Esophagus mucosa (tissue), 1 donor: ENCODE measurements at regions not wholly inside any gene's neighbourhood (a gene's known extent, or its start where the extent isn't known, plus 50 kb on each side); places are given as distances from the start of the nearest gene placed in this dataset.

Experiments
- ATAC-seq: fragments of 200-7000 bp; cut with Tn5 transposase; one replicate; pipeline ENCODE4 v1.9.1; 2020
- donor health status: DM: yes; HTN: yes; CAD: no.

DNA sequence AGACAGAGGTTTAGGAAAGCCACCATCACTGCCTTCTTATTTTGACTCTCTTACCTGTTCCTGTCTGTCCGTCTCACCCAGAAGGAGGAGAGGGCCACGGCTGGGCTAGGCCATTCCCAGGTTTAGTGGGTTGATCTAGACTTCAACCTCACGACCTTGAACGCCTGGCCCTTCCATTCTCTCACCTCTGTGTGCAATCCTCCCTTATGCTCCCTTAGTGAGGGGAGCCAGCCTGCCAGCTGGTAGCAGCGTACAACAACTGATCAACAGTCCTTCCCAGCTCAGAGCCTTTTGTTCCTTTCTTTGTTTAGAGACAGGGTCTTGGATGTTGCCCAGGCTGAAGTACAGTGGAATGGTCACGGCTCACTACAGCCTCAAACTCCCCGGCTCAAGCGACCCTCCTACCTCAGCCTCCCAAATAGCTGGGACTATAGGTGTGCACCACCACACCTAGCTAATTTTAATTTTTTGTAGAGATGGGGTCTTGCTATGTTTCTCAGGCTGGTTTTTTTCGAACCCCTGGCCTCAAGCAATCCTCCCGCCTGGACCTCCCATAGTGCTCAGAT lies 123.9 kb downstream of the ZNF664 start:
- no peak for ATAC-seq

- ATAC-seq = no peak
These were observed 124.7 kb downstream of the ZNF664 start for GRCh38 chr12:124097701-124098100.

- no peak for ATAC-seq
These were observed 125.2 kb downstream of the ZNF664 start for GRCh38 chr12:124098101-124098757.

GRCh38 chr12:124098887-124099286 lies 125.9 kb downstream of the ZNF664 start:
- ATAC-seq = no peak

DNA sequence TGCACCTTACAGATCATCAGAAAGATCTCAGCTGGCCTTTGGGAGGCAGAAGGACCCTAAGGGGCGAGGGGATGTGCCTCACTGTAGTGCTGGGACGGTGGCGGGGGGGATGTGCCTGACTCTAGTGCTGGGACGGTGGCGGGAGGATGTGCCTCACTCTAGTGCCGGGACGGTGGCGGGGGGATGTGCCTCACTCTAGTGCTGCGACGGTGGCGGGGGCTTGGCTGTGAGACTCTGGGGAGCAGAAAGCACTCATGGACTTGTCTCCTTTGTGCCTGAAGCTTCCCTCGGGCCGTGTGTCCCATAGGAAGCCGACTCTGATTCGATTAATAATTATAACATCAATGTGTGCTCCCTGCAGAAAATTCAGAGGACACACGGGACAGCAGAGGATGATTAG lies 126.6 kb downstream of the ZNF664 start:
- ATAC-seq = no peak

DNA sequence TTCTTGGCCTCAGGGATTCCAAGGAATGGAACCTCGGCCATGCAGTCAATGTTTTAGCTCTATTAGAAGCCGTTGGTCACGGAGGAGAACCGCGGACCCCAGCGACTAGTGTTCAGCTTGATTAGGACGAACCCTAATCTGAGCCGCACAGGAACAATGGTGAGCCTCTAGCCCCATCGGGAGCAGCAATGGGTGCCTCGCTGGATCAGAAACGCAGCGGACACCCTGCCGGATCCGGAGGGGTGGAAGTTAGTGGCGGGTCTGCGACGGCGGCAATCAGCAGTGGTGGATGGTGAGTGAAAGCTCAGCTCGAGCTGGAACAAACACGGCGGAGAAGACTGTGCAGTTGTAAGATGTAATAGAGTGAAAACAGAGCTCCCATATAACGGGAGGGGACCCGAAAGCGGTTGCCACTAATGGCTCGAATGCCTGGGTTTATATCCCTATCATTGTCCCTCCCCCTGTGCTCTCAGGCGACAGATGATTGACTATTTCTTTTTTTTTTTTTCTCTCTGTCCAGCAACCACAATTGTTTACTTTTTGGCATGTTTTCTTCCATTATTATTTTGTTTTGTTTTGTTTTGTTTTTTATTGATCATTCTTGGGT lies 127.7 kb downstream of the ZNF664 start:
- no peak for ATAC-seq

DNA sequence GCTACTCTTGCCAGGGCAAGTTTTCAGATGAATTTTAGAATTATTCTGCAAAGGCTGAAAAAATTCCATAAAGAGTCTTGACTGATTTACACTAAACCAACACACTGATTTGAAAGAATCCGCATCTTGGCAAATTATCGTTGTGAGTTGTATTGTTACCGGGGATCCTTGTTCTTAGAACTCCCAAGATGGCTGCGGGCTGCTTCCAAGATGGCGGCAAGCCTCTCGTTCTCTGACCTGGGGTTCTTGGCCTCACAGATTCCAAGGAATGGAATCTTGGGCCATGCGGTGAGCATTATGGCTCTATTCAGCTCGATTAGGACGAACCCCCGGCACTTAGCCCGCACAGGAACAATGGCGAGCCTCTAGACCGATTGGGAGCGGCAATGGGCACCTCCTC lies 132.5 kb downstream of the ZNF664 start:
- ATAC-seq = no peak

GRCh38 chr12:124107351-124107750 lies 134.3 kb downstream of the ZNF664 start:
- no peak for ATAC-seq

GRCh38 chr12:124109760-124110159 lies 136.7 kb downstream of the ZNF664 start:
- ATAC-seq = no peak

DNA sequence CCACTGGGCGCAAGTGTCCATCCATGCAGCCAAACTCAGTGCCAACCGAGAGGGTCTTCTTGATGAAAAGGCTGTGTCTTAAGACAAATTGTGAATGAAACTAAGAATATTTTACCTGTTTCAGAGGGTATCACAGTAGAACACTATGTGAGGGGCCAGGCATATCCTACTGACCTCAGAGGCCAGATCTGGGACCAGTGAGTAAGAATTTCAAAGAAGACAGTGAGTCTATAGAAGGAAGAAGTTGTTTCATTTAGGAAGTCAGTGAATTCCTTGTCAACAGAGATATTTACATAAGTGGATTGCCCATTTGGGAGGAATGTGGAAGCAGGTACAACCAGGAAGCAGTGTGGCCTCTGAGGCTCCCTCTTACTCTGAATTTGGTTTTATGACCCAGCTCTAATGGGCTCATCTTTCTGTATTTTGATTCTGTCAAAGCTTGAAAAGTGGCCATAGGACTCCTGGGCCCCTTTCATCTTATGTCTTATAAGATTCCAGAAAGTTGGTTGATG lies 137.4 kb downstream of the ZNF664 start:
- no peak for ATAC-seq

DNA sequence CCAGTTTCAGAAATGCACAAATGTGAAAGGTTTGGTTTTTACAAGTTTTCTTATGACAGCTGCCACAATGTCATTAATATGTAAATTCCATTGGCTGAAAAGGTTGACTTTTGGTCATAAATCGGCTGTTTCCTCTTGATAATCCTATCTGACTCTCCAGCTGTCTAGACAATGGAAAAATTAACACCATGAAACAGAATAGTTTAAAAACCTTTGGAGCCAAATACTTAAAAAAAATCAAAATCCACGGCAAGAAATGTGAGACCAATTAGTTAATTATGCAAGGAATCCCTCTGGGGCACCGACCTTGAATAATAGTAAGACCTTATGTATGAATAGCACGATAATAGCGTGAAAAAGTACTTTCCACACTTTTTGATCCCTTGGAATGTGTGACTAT lies 138.0 kb downstream of the ZNF664 start:
- ATAC-seq = no peak

DNA sequence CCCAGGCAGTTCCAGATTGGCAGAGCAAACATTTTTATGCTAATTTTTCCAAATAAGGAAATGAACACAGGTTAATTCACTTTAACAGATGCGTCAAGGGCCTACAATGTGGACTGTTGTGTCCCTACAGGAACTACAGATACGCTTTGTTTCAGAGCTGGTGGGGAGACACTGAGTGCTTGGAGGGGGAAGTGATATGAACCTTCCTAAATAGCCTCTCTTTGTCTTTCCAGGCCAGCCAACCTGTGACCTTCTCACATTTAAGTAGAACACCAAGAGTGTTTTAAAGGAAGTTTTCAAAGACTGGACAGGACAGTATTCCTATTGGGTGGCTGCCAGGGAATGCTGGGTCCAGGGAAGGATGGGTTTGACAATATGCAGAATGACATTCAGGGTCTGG lies 141.3 kb downstream of the ZNF664 start:
- ATAC-seq = no peak

DNA sequence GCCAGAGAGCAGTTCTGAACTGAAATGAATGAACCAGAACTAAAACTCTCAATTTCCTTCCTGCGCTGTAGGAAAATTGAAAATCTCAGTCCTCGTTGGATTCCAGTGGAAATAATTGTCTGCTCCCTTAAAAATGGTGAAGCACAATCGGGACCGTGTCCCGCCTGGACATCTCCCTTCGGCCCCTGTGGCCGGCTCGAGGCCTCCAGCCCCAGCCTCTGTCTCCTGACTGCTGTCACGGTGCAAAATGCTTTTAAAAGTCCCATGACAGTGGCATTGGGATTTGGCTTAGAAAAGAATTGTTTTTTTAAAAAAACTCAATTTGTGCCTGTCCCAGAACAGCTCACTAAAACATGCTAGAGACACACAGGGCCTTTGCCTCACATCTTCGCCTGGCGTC lies 142.5 kb downstream of the ZNF664 start:
- no peak for ATAC-seq

GRCh38 chr12:124115976-124116690 lies 143.1 kb downstream of the ZNF664 start:
- ATAC-seq = no peak

- no peak for ATAC-seq
These were observed 147.7 kb downstream of the ZNF664 start for GRCh38 chr12:124120739-124121138.

GRCh38 chr12:124122722-124123121 lies 149.7 kb downstream of the ZNF664 start:
- ATAC-seq = no peak

GRCh38 chr12:124123296-124124000 lies 150.4 kb downstream of the ZNF664 start:
- no peak for ATAC-seq

DNA sequence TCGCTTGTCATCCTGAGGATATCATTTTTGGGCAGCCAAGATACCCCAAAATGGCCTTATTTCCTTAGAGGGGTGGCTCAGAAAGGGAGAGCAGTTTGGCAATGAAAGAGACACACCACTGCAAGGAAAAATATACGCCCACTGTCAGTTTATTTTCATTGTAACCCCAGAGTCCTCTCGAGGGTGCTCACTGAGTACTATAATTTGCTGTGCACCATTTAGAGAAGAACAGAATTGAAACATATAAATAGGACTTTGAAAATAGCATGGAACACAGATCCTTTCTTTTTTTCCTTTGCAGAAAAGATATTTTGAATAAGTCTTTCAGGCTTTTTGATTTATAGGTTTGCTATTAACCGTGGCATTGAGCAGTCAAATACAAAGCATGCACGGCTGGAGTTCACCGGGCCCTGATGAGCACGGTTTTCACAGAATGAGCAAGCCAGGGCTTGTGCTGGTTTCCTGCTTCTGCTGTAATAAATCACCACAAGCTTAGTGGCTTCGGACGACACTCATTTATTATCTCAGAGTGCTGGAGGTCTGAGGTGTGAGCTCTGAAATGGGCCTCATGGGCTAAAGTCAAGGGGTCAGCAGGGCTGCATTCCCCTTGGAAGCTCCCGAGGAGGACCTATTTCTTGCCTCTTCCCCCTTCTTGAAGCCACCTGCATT lies 152.3 kb downstream of the ZNF664 start:
- peak; percentile 71 for ATAC-seq

DNA sequence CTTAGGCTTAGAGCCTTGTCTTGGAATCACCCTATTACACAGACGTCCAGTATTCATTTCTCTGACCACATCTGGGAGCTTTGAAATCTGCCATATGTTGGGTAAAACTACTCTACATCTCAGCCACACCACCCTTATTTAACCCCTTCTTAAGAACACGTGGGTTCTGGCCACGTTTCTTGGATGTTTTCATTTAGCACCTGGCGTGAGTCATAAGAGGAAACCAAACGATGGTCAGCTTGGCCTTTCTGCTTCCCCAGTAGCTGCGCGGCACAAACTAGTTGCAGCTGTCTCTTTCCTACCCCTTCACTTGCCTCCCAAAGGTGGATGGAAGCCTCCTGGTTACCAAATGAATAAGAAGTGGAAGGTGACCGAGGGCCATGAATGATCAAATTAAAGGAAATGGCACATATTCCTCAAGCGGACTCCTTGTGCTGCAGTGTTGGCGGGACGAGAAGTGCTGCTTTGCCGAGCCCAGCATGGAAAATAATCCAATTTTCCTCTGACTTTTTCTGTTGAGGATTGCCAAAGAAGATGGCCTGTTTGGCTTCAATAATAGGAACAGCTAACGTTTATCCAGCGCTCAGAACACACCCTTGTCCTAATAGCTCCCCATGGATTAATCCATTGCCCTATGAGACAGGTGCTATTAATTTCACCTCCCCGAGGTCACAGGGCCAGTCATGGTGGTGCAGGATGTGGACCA lies 154.1 kb downstream of the ZNF664 start:
- ATAC-seq = no peak

DNA sequence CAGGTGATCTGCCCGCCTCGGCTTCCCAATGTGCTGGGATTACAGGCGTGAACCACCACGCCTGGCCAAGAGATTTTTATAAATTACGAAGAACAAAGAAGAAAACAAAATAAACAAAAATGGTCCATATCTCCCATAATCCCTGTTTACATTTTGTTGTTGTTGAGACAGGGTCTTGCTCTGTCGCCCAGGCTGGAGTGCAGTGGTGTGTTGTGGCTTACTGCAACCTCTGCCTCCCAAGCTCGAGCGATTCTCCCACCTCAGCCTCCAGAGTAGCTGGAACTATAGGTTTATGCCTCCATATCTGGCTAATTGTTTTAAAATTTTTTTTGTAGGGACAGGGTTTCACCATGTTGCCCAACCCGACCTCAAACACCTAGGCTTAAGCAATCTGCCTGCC lies 156.1 kb downstream of the ZNF664 start:
- ATAC-seq = no peak
